Lower lobe of right lung (tissue), 2 donors: ENCODE measurements at regions not wholly inside any gene's neighbourhood (a gene's known extent, or its start where the extent isn't known, plus 50 kb on each side); places are given as distances from the start of the nearest gene placed in this dataset.

ENCODE experiments used
- ATAC-seq, 2 donors: fragments of 200-7000 bp; cut with Tn5 transposase; one replicate each; pipeline ENCODE4 v1.9.1; 2020 to 2022; ENCODE audit warnings: mild to moderate bottlenecking in 2 of 2, moderate library complexity in 2 of 2
- DNase-seq: peaks from one replicate; pipeline ENCODE4 v3.0.0-alpha.2; 2020
- H3K27ac ChIP-seq: fragments of 200-600 bp; one replicate; pipeline ENCODE4 v1.8.0; 2022
- H3K27me3 ChIP-seq: fragments of 200-600 bp; one replicate; pipeline ENCODE4 v1.8.0; 2022; ENCODE audit warnings: low read depth
- H3K36me3 ChIP-seq: fragments of 200-600 bp; one replicate; pipeline ENCODE4 v1.8.0; 2022; ENCODE audit warnings: mild to moderate bottlenecking
- H3K4me1 ChIP-seq: fragments of 200-600 bp; one replicate; pipeline ENCODE4 v1.8.0; 2022
- H3K4me3 ChIP-seq: fragments of 200-600 bp; one replicate; pipeline ENCODE4 v1.8.0; 2022; ENCODE audit warnings: mild to moderate bottlenecking
- H3K9me3 ChIP-seq: fragments of 200-600 bp; one replicate; pipeline ENCODE4 v1.8.0; 2022
- intact Hi-C: fragments of 100-400 bp; cut with DNase I; formaldehyde crosslinking; loops from one replicate; pipeline ENCODE4 v1.11.0; 2022
- TF ChIP-seq, protein P1 (sequence below): fragments of 200-600 bp; IDR thresholded peaks from one replicate; pipeline ENCODE4 v1.8.0; 2022; ENCODE audit warnings: antibody characterized with exemption, mild to moderate bottlenecking
- donor health status: DM: no; HTN: yes; CAD: no; lungs with severe emphysema.

DNA sequence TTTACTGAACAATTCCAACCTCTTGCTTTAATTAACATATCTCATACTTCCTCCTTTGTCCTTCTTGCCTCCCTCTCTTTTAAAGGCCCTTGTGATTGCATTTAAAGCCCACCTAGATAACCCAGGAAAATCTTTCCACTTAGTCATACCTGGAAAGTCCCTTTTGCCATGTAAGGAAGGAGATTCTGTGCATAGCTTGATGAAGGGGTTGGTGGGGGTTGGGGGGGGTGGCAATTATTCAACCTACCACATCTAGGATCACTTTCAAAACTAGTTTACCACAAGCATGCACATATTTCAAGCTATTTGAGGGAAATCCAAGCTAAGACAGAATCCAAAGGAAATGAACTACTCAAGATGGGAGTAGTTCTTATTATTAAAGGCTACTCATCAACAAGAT, 249.1 kb upstream of the PTBP2 start:
- H3K27ac ChIP-seq, result no peak overlapping the region
- DNase-seq (no peak), ATAC-seq (no peak)
- no peak overlapping the region for H3K4me3 ChIP-seq
- no peaks in the 10 kb centered on the region for H3K4me1 ChIP-seq
- intact Hi-C loops, result no loop called here
- H3K9me3 ChIP-seq, result no peaks in the 10 kb centered on the region
- H3K27me3 ChIP-seq, result no peaks in the 10 kb centered on the region
- H3K36me3 ChIP-seq, result no peaks in the 10 kb centered on the region
- TF ChIP-seq, protein P1, sequence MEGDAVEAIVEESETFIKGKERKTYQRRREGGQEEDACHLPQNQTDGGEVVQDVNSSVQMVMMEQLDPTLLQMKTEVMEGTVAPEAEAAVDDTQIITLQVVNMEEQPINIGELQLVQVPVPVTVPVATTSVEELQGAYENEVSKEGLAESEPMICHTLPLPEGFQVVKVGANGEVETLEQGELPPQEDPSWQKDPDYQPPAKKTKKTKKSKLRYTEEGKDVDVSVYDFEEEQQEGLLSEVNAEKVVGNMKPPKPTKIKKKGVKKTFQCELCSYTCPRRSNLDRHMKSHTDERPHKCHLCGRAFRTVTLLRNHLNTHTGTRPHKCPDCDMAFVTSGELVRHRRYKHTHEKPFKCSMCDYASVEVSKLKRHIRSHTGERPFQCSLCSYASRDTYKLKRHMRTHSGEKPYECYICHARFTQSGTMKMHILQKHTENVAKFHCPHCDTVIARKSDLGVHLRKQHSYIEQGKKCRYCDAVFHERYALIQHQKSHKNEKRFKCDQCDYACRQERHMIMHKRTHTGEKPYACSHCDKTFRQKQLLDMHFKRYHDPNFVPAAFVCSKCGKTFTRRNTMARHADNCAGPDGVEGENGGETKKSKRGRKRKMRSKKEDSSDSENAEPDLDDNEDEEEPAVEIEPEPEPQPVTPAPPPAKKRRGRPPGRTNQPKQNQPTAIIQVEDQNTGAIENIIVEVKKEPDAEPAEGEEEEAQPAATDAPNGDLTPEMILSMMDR, result no peak

DNA sequence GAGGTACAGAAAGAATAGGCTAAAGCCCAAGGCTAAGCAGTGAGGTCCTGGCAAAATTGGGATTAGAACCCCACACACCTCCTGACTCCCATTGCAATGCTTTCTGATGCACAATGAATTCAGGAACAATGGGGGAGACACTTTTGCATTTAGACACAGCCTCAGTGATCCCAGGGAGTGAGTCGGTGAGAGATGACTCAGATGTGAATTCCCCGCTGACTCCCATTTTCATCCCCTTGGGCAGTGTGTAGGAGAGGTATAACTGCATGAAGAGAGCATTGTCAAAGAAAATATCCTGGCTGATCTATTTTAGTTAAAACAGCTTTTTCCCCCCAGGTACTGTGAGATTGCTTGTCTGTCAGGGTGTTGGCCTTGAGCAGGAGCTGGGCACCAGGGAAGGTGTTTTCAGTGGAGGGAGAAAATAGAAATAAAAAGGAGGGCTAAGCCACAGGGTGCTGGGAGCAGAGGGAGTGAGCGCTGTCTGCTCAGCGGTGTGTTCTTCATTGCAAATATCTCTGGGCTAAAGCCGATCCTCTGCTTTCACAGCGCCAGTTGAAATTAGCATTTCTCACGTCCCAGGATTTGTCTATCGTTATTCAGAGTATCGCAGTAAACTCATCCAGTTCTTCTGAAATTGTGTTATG, 247.7 kb upstream of the PTBP2 start:
- ATAC-seq (no peak), DNase-seq (no peak)
- Histone ChIP-seq H3K4me3 (no peak overlapping the region), H3K9me3 (no peaks in the 10 kb centered on the region), H3K27ac (no peak overlapping the region), H3K27me3 (no peaks in the 10 kb centered on the region), H3K4me1 (no peaks in the 10 kb centered on the region), H3K36me3 (no peaks in the 10 kb centered on the region)
- TF ChIP-seq, protein P1, result no peak
- intact Hi-C loops, result no loop called here

DNA sequence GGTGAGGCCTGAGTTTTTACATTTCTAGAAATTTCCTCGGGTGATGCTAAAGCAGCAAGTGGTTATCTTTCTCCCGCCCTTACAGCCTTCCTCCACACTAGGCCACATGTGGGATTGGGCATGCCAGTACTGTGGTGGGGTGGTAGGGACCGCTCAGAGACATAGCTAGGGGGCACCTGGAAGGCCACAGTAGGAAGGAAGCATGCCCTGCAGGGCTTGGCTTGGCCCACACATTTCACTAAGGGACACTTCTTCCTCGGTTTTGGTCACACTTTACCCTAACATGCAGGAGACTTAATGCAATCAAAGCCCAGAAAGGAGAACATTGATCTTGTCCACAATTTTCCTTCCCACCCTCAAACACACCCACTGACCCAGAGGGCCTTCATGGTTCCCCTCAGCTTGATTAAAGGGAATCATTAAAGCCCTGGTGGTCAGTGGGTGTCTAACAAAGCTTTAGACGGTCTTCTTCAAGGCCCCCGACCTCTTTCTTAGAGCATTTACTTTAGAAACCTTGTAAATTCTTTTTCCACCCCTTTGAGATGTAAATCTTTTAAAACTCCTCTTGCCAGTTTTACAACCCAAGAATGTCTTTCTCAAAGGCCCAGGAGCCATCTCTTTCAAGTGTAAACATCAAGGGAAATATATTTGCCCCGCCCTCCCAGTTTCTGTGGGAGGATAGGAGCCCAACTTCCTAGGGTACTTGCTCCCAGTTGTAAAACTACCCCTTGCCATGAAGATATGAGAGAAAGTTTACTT, 246.4 kb upstream of the PTBP2 start:
- TF ChIP-seq, protein P1, result no peak
- Histone ChIP-seq H3K4me1 (no peaks in the 10 kb centered on the region), H3K36me3 (no peaks in the 10 kb centered on the region), H3K27ac (no peak overlapping the region), H3K9me3 (no peaks in the 10 kb centered on the region), H3K27me3 (no peaks in the 10 kb centered on the region), H3K4me3 (no peak overlapping the region)
- intact Hi-C loops, result no loop called here
- ATAC-seq (no peak), DNase-seq (no peak)

DNA sequence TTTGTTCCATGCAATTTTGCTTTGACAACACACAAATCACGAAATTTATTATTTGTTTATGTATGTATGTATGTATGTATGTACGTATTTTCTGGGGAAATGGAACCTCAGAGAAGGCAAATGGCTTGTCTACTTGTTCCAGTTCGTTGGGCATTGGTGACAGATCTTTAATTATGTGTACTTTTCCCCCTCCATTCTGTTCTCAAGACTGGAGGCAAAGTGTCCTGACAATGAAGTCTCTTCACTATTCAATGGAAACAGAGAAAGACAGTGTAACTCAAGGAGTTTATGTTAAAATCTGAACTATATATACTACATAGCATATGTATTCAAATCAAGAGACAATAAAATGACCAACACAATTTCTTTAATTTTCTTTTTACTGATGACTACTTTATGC, 245.7 kb upstream of the PTBP2 start:
- no peak overlapping the region for H3K27ac ChIP-seq
- H3K9me3 ChIP-seq, result no peaks in the 10 kb centered on the region
- no peaks in the 10 kb centered on the region for H3K4me1 ChIP-seq
- ATAC-seq, result no peak
- TF ChIP-seq, protein P1, result no peak
- H3K4me3 ChIP-seq, result no peak overlapping the region
- H3K36me3 ChIP-seq, result no peaks in the 10 kb centered on the region
- H3K27me3 ChIP-seq, result no peaks in the 10 kb centered on the region
- no peak for DNase-seq
- intact Hi-C loops, result no loop called here

DNA sequence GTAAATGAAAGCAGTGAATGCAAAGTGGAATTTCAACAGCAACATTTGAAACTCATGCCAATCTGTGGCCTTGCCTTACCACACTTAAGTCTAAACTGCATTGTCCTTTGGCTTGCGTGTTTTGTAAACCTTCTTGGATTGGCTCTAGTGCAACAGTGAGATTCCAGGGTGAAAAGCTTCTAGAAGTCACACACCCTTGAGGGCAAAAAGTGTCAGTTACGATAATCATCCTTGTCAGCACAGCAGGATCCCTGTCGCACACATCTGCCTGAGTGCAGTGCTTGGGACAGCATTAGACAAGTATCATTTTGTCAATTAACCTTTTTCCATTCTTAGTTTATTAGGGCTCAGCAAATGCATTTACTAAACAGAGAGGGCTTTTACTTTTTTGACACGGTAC, 243.4 kb upstream of the PTBP2 start:
- Histone ChIP-seq H3K27me3 (no peaks in the 10 kb centered on the region), H3K27ac (no peak overlapping the region), H3K4me1 (no peaks in the 10 kb centered on the region), H3K4me3 (no peak overlapping the region), H3K9me3 (no peaks in the 10 kb centered on the region), H3K36me3 (no peaks in the 10 kb centered on the region)
- intact Hi-C loops, result no loop called here
- TF ChIP-seq, protein P1, result no peak
- DNase-seq (no peak), ATAC-seq (peak in 1 of 2 donors; percentile 18)
